GM21381 (cell line): ENCODE measurements at regions not wholly inside any gene's neighbourhood (a gene's known extent, or its start where the extent isn't known, plus 50 kb on each side); places are given as distances from the start of the nearest gene placed in this dataset.

Source experiments
- ATAC-seq: cut with Tn5 transposase; IDR thresholded peaks from one replicate; pipeline ENCODE4 v1.9.1; 2021; ENCODE audit warnings: mild to moderate bottlenecking, moderate library complexity; ENCODE audit not compliant: unreplicated experiment

- ATAC-seq, result no peak
Observed at GRCh38 chr1:34270181-34270580, 93.5 kb downstream of the C1orf94 start.

- ATAC-seq, result no peak
Observed at GRCh38 chr1:34272152-34272551, 95.4 kb downstream of the C1orf94 start.

GRCh38 chr1:34275150-34275549 is 98.4 kb downstream of the C1orf94 start:
- no peak for ATAC-seq

- no peak for ATAC-seq
Observed at GRCh38 chr1:34276606-34277005, 99.9 kb downstream of the C1orf94 start.

- no peak for ATAC-seq
Observed at GRCh38 chr1:34277150-34277549, 100.4 kb downstream of the C1orf94 start.

- no peak for ATAC-seq
Observed at GRCh38 chr1:34278211-34278610, 101.5 kb downstream of the C1orf94 start.

- ATAC-seq, result no peak
Observed at GRCh38 chr1:34279971-34280370, 103.3 kb downstream of the C1orf94 start.

GRCh38 chr1:34280509-34280908 is 103.8 kb downstream of the C1orf94 start:
- no peak for ATAC-seq

- ATAC-seq, result no peak
Observed at GRCh38 chr1:34283142-34283541, 106.4 kb downstream of the C1orf94 start.

- no peak for ATAC-seq
Observed at GRCh38 chr1:34286511-34286910, 109.8 kb downstream of the C1orf94 start.

GRCh38 chr1:34290831-34291230 is 114.1 kb downstream of the C1orf94 start:
- ATAC-seq, result no peak

- no peak for ATAC-seq
Observed at GRCh38 chr1:34292472-34292871, 115.8 kb downstream of the C1orf94 start.

- ATAC-seq, result no peak
Observed at GRCh38 chr1:34296059-34296458, 119.4 kb downstream of the C1orf94 start.

- no peak for ATAC-seq
Observed at GRCh38 chr1:34302798-34303197, 126.1 kb downstream of the C1orf94 start.

GRCh38 chr1:34303218-34303617 is 126.5 kb downstream of the C1orf94 start:
- ATAC-seq, result no peak

GRCh38 chr1:34306568-34306967 is 129.9 kb downstream of the C1orf94 start:
- no peak for ATAC-seq

- ATAC-seq, result no peak
Observed at GRCh38 chr1:34312359-34312758, 135.7 kb downstream of the C1orf94 start.

GRCh38 chr1:34315974-34316373 is 139.3 kb downstream of the C1orf94 start:
- no peak for ATAC-seq

GRCh38 chr1:34316773-34317172 is 140.1 kb downstream of the C1orf94 start:
- no peak for ATAC-seq

GRCh38 chr1:34319218-34319617 is 142.5 kb downstream of the C1orf94 start:
- no peak for ATAC-seq

- no peak for ATAC-seq
Observed at GRCh38 chr1:34320053-34320669, 143.5 kb downstream of the C1orf94 start.

GRCh38 chr1:34322969-34323368 is 146.3 kb downstream of the C1orf94 start:
- no peak for ATAC-seq

- no peak for ATAC-seq
Observed at GRCh38 chr1:34324879-34325440, 148.3 kb downstream of the C1orf94 start.
